Stimulated activated memory B cell treated with anti-CD40 and anti-IgM and Interleukin-4, amounts not matched to agents 10 μg/mL and 1 μg/mL and 100 μg/mL, for 72 hours (primary cell): ENCODE measurements at regions not wholly inside any gene's neighbourhood (a gene's known extent, or its start where the extent isn't known, plus 50 kb on each side); places are given as distances from the start of the nearest gene placed in this dataset.
"Not testable (repeated sequence)": the region's sequence is repeated elsewhere in the genome, so short reads cannot be mapped to it uniquely, and the experiment has no call there.

ENCODE experiments used
- ATAC-seq: fragments of 150-1000 bp; cut with Tn5 transposase; 2 replicates; pipeline ENCODE4 v1.10.0; 2021
- H3K27ac Mint-ChIP-seq: one replicate; pipeline ENCODE4 v1.8.0; 2022; ENCODE audit warnings: mild to moderate bottlenecking, mixed read lengths
- H3K27me3 Mint-ChIP-seq: one replicate; pipeline ENCODE4 v1.8.0; 2022; ENCODE audit warnings: mixed read lengths
- H3K36me3 Mint-ChIP-seq: one replicate; pipeline ENCODE4 v1.8.0; 2022; ENCODE audit warnings: mixed read lengths
- H3K4me1 Mint-ChIP-seq: one replicate; pipeline ENCODE4 v1.8.0; 2022; ENCODE audit warnings: mixed read lengths
- H3K4me3 Mint-ChIP-seq: one replicate; pipeline ENCODE4 v1.8.0; 2022; ENCODE audit warnings: mild to moderate bottlenecking, moderate library complexity, mixed read lengths
- H3K9me3 Mint-ChIP-seq: one replicate; pipeline ENCODE4 v1.8.0; 2022; ENCODE audit warnings: mixed read lengths

GRCh38 chr5:42872865-42873264 lies 61.2 kb upstream of the SELENOP start:
- no peaks in the 10 kb centered on the region for H3K36me3 Mint-ChIP-seq

GRCh38 chr5:42870882-42871418 lies 59.3 kb upstream of the SELENOP start:
- Mint-ChIP-seq H3K9me3 (peaks cover 16% of the 10 kb centered on the region), H3K4me1 (no peaks in the 10 kb centered on the region), H3K4me3 (no peak overlapping the region), H3K36me3 (no peaks in the 10 kb centered on the region), H3K27ac (no peak overlapping the region), H3K27me3 (peaks cover 60% of the 10 kb centered on the region)
- no peak for ATAC-seq

More at GRCh38 chr5:42872865-42873264, 61.2 kb upstream of the SELENOP start:
- Mint-ChIP-seq H3K4me3 (no peak overlapping the region), H3K27me3 (peaks cover 46% of the 10 kb centered on the region), H3K4me1 (no peaks in the 10 kb centered on the region), H3K9me3 (peaks cover 9% of the 10 kb centered on the region), H3K27ac (no peak overlapping the region)
- ATAC-seq, result no peak

- H3K36me3 Mint-ChIP-seq, ATAC-seq, H3K27ac Mint-ChIP-seq, H3K4me3 Mint-ChIP-seq, H3K4me1 Mint-ChIP-seq: not testable (repeated sequence)
- Mint-ChIP-seq H3K9me3 (peaks cover 20% of the 10 kb centered on the region), H3K27me3 (peaks cover 76% of the 10 kb centered on the region)
These were observed 56.7 kb upstream of the SELENOP start for GRCh38 chr5:42868417-42868816.

GRCh38 chr5:42864749-42865148 lies 53.1 kb upstream of the SELENOP start:
- ATAC-seq, H3K4me1 Mint-ChIP-seq, H3K27ac Mint-ChIP-seq, H3K4me3 Mint-ChIP-seq, H3K36me3 Mint-ChIP-seq: not testable (repeated sequence)
- Mint-ChIP-seq H3K9me3 (peaks cover 20% of the 10 kb centered on the region), H3K27me3 (peaks cover 70% of the 10 kb centered on the region)
